Activated CD8-positive, alpha-beta T cell treated with anti-CD3 and anti-CD28 coated beads for 36 hours (primary cell): ENCODE measurements at regions not wholly inside any gene's neighbourhood (a gene's known extent, or its start where the extent isn't known, plus 50 kb on each side); places are given as distances from the start of the nearest gene placed in this dataset.

Experiments
- ATAC-seq: fragments of 200-7000 bp; cut with Tn5 transposase; one replicate; pipeline ENCODE4 v1.10.0; 2021; ENCODE audit warnings: mild to moderate bottlenecking, moderate library complexity
- CTCF ChIA-PET: fragments of 350-600 bp; sonication (Branson Sonifier 250); formaldehyde crosslinking; loops from one replicate; lab custom pipeline; 2021; ENCODE audit warnings: antibody characterized with exemption; lab: Charles Lee
- POLR2A ChIA-PET: fragments of 350-600 bp; sonication (Branson Sonifier 250); formaldehyde crosslinking; loops from one replicate; lab custom pipeline; 2021; ENCODE audit warnings: antibody characterized with exemption; lab: Charles Lee
- DNase-seq: peaks from one replicate; pipeline ENCODE4 v3.0.0-alpha.2; 2020
- H3K27ac Mint-ChIP-seq: one replicate; pipeline ENCODE4 v1.8.0; 2021; ENCODE audit warnings: mild to moderate bottlenecking, mixed read lengths
- H3K27me3 Mint-ChIP-seq: one replicate; pipeline ENCODE4 v1.8.0; 2021; ENCODE audit warnings: mixed read lengths
- H3K36me3 Mint-ChIP-seq: one replicate; pipeline ENCODE4 v1.8.0; 2021; ENCODE audit warnings: low read depth, mixed read lengths
- H3K4me1 Mint-ChIP-seq: one replicate; pipeline ENCODE4 v1.8.0; 2021; ENCODE audit warnings: low read depth, mixed read lengths
- H3K4me3 Mint-ChIP-seq: one replicate; pipeline ENCODE4 v1.8.0; 2021; ENCODE audit warnings: mild to moderate bottlenecking, moderate library complexity, mixed read lengths
- H3K9me3 Mint-ChIP-seq: one replicate; pipeline ENCODE4 v1.8.0; 2021; ENCODE audit warnings: mixed read lengths
- CTCF ChIP-seq: fragments of 200-600 bp; IDR thresholded peaks from one replicate; pipeline ENCODE4 v1.8.0; 2022; ENCODE audit warnings: antibody characterized with exemption, mild to moderate bottlenecking
- intact Hi-C: fragments of 100-400 bp; cut with micrococcal nuclease; formaldehyde crosslinking; loops from one replicate; pipeline ENCODE4 v1.10.0; 2022

- Mint-ChIP-seq H3K27ac (no peak overlapping the region), H3K27me3 (no peaks in the 10 kb centered on the region), H3K4me3 (no peak overlapping the region), H3K9me3 (peaks cover 14% of the 10 kb centered on the region), H3K4me1 (no peaks in the 10 kb centered on the region), H3K36me3 (no peaks in the 10 kb centered on the region)
- POLR2A ChIA-PET: no interaction called here
- DNase-seq: no peak
- intact Hi-C loops: no loop called here
- ATAC-seq: no peak
- no peak for TF ChIP-seq CTCF
- CTCF ChIA-PET: no interaction called here
Measured at GRCh38 chr6:81977486-81977885, 225.0 kb upstream of the TENT5A start.

- no peaks in the 10 kb centered on the region for H3K27me3 Mint-ChIP-seq
- H3K9me3 Mint-ChIP-seq: peaks cover 11% of the 10 kb centered on the region
- H3K4me3 Mint-ChIP-seq: no peak overlapping the region
- DNase-seq (no peak), ATAC-seq (no peak)
- intact Hi-C loops: no loop called here
- ChIA-PET POLR2A (no interaction called here), CTCF (no interaction called here)
- no peaks in the 10 kb centered on the region for H3K4me1 Mint-ChIP-seq
- H3K27ac Mint-ChIP-seq: no peak overlapping the region
- H3K36me3 Mint-ChIP-seq: no peaks in the 10 kb centered on the region
- no peak for TF ChIP-seq CTCF
Measured at GRCh38 chr6:81969814-81970213, 217.3 kb upstream of the TENT5A start.

- ChIA-PET POLR2A (no interaction called here), CTCF (no interaction called here)
- H3K4me1 Mint-ChIP-seq: no peaks in the 10 kb centered on the region
- ATAC-seq (no peak), DNase-seq (no peak)
- intact Hi-C loops: no loop called here
- no peak overlapping the region for H3K4me3 Mint-ChIP-seq
- peaks cover 11% of the 10 kb centered on the region for H3K9me3 Mint-ChIP-seq
- H3K36me3 Mint-ChIP-seq: no peaks in the 10 kb centered on the region
- no peak for TF ChIP-seq CTCF
- no peaks in the 10 kb centered on the region for H3K27me3 Mint-ChIP-seq
- no peak overlapping the region for H3K27ac Mint-ChIP-seq
Measured at GRCh38 chr6:81969011-81969410, 216.5 kb upstream of the TENT5A start.

- Mint-ChIP-seq H3K27me3 (no peaks in the 10 kb centered on the region), H3K4me1 (no peaks in the 10 kb centered on the region), H3K27ac (no peak overlapping the region), H3K9me3 (peaks cover 4% of the 10 kb centered on the region), H3K36me3 (no peaks in the 10 kb centered on the region), H3K4me3 (no peak overlapping the region)
- intact Hi-C loops: no loop called here
- ChIA-PET CTCF (no interaction called here), POLR2A (no interaction called here)
- DNase-seq (no peak), ATAC-seq (no peak)
- TF ChIP-seq CTCF: no peak
Measured at GRCh38 chr6:81966968-81967367, 214.5 kb upstream of the TENT5A start.

- no peaks in the 10 kb centered on the region for H3K4me1 Mint-ChIP-seq
- ATAC-seq: no peak
- CTCF ChIA-PET: no interaction called here
- H3K4me3 Mint-ChIP-seq: no peak overlapping the region
- no peak for TF ChIP-seq CTCF
- intact Hi-C loops: no loop called here
- DNase-seq: no peak
- H3K9me3 Mint-ChIP-seq: peaks cover 9% of the 10 kb centered on the region
- no peaks in the 10 kb centered on the region for H3K27me3 Mint-ChIP-seq
- no peaks in the 10 kb centered on the region for H3K36me3 Mint-ChIP-seq
- no peak overlapping the region for H3K27ac Mint-ChIP-seq
- POLR2A ChIA-PET: no interaction called here
Measured at GRCh38 chr6:81962198-81962597, 209.7 kb upstream of the TENT5A start.
